OCI-M2 (cell line): ENCODE measurements at regions not wholly inside any gene's neighbourhood (a gene's known extent, or its start where the extent isn't known, plus 50 kb on each side); places are given as distances from the start of the nearest gene placed in this dataset.
"Not testable (repeated sequence)": the region's sequence is repeated elsewhere in the genome, so short reads cannot be mapped to it uniquely, and the experiment has no call there.

ENCODE experiments used
- DNase-seq: peaks from one replicate; lab custom pipeline; 2025; ENCODE audit not compliant: unreplicated experiment; lab: John Stamatoyannopoulos, UW

GRCh38 chr4:29310252-29310651, 1409.9 kb upstream of the PCDH7 start:
- DNase-seq: no peak

DNA sequence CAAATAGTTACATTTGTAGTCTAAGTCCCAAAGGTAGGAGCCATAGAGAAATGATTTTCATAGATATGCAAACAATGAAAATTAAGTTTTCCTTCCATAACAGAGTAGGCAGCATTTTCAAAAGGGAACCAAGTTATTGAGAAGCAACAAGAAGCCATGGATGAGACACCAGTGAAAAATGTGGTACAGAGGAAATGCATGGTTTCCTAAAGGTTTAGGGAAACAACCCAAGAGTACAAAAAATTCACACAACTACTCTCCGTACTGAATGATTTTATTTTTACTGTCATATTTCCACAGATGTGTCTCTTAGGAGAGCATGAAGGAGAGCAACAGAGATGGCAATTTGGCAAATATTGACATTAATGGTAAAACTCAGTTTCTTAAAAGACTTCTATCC, 1408.9 kb upstream of the PCDH7 start:
- DNase-seq: no peak

GRCh38 chr4:29319663-29320340, 1400.4 kb upstream of the PCDH7 start:
- DNase-seq: no peak

- DNase-seq: no peak
Measured at GRCh38 chr4:29320947-29321620, 1399.1 kb upstream of the PCDH7 start.

- DNase-seq: no peak
Measured at GRCh38 chr4:29326004-29326403, 1394.2 kb upstream of the PCDH7 start.

DNA sequence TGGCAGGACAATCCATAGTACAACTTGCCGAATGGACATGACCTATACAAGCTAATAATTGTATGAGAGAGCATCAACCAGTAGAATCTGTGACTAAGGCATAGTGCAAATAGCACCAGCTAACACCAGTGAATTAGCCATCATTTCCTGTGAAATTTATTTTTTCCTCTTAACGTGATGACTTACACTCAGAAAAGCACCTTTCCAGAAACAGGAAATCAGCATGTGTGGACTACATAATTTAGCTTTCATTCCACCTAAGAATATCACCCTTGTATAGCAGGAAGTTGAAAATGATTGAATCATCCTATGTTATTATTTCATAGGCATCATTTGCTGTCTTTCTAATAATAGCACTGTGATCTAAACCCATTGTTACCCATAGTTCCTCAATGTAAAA, 1393.4 kb upstream of the PCDH7 start:
- DNase-seq: no peak

DNA sequence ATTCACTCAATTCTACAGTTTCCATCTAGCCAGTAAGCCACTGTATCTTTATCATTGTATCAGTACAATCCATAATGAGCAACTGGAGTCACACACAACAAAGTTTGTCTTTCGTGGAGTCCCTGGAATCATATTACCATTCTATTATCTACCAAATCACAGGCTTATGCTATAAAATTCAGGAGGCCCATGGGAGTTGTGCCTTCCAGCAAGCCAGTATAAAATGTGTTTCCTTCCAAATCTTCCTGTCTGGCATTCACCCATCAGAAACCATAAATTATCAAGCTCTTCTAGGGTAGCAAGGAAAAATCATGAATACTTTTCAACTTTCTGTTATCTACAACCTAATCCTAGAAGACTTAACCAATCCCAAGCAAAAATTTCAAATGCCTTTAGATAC, 1383.3 kb upstream of the PCDH7 start:
- DNase-seq: no peak

DNA sequence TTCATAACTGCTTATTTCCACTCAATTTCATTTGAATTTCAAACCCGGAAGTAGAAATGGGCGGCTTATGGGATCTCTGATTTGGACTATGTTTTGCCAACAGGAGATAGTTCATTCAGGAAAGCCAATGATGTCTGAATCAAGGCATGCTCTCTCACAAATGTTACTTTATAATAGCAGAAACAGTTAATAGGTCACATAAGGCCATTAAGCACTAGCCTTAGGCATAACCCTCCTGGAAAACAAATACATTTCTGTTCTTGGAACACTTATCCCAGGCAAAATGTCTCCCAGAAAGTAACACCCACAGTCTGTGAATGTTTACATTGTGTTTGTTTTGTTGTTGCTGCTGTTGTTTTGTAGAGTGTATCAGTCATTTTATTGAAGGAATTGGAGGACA, 1347.2 kb upstream of the PCDH7 start:
- DNase-seq: no peak

DNA sequence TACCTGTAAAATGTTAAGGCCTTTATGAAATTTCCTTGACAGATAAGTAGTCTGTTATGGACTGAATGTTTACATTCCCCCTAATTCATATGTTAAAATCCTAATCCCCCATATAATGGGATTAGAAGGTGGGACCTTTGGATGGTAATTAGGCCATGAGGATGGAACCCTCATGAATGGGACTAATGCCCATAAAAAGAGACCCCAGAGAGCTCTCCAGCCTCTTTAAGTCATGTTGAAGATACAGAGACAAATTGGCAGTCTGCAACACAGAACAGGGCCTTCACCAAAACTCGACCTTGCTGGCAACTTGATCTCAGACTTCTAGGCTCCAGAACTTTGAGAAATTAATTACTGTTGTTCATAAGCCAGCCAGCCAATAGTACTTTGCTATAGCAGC, 1344.5 kb upstream of the PCDH7 start:
- DNase-seq: no peak

- DNase-seq: not testable (repeated sequence)
Measured at GRCh38 chr4:29378237-29378636, 1341.9 kb upstream of the PCDH7 start.

GRCh38 chr4:29390921-29391320, 1329.2 kb upstream of the PCDH7 start:
- DNase-seq: no peak

- DNase-seq: no peak
Measured at GRCh38 chr4:29405116-29405515, 1315.1 kb upstream of the PCDH7 start.

GRCh38 chr4:29415771-29416170, 1304.4 kb upstream of the PCDH7 start:
- DNase-seq: no peak

DNA sequence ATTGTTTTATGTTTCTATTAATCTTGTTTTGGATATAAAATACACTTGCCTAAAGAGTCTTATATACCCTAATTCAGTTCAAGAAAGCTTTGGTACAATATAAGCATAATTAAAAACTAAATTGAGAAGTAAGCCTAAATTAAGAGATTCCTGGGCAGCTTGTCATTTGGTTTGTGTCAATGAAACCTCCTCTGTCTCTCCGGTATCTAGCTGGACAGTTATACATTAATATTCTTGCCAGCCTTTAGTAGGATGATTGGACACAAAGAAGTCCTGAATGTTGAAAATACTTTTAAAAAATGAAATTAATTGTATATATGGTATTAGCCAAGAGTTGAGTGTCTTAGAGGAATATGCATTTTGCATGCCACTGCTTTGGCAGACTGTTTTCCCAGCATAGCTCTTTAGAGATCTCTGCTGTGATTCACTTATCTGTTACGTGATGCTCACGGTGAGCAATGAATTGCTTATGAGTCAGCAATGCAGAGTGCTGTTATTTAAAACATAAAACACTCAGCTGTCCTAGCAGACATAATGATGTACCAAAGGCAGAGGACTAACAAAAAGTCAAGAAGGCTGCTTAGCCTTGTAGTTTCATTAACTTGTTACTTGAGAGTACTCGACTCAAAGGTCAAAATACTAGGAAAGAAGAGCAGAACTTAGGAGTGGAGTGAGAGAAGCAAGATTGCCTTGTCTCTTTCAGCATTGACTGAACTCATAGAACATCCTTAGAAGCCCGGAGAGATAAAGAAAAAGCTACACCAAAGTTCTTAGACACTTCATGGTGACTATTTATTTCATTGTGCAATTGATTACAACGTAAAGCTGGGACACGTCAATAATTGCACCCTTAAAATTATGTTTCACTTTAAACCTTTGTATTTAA, 1296.1 kb upstream of the PCDH7 start:
- no peak for DNase-seq

DNA sequence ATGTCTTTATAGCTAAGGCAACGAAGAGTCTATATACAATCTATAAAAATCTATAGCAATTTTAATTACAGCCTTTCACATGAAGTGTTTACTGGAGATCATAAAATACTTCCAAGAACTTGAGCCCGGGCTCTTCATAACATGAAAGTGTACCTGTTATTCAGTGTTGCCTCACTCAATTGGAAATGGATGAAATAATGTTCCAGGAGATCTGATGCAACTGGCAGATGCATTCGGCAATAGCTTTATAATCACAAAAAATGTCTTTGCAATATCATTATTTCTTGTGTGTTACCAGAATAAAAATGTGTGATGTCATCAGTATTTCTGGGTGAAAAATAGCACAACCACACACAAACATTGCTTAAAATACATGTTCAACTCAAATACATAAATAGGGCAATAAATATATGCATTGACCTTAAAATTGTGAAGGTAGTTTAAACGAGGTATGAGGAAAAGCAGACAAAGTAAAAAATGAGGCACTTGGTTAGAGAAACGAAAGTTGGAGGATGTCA, 1266.8 kb upstream of the PCDH7 start:
- no peak for DNase-seq

DNA sequence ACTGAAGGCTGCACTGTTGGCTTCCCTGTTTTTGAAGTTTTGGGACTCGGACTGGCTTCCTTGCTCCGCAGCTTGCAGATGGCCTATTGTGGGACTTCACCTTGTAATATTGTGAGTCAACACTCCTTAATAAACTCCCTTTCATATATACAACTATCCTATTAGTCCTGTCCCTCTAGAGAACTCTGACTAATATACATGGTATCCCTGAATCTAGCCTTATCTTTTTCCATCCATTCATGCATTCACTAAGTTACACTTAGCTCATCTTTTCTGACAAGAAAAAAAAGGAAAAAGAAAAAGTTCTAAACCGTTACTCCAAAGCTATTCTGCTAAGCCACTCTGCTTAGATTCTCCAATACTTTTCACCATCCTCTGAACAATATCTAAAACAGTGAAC, 1260.2 kb upstream of the PCDH7 start:
- no peak for DNase-seq

- peak; percentile 67 for DNase-seq
Measured at GRCh38 chr4:29467044-29467717, 1253.0 kb upstream of the PCDH7 start.
